KMS-11 (cell line): ENCODE measurements at regions not wholly inside any gene's neighbourhood (a gene's known extent, or its start where the extent isn't known, plus 50 kb on each side); places are given as distances from the start of the nearest gene placed in this dataset.

Experiments
- H2AFZ ChIP-seq: fragments of 200-600 bp; sonication (generic); 2 replicates; pipeline ENCODE4 v1.6.1; 2016; ENCODE audit warnings: antibody characterized with exemption, mixed run types, low read depth
- H3K27ac ChIP-seq: fragments of 200-600 bp; sonication (generic); 2 replicates; pipeline ENCODE4 v1.6.1; 2016; ENCODE audit warnings: mild to moderate bottlenecking, mixed run types
- H3K27me3 ChIP-seq: fragments of 200-600 bp; sonication (generic); 2 replicates; pipeline ENCODE4 v1.6.1; 2017; ENCODE audit warnings: mild to moderate bottlenecking, low read depth, mixed run types, moderate library complexity; ENCODE audit not compliant: insufficient read depth
- H3K36me3 ChIP-seq: fragments of 200-600 bp; sonication (generic); 2 replicates; pipeline ENCODE4 v1.6.1; 2017; ENCODE audit warnings: mild to moderate bottlenecking, mixed run types; ENCODE audit not compliant: insufficient read depth
- H3K4me1 ChIP-seq: fragments of 200-600 bp; sonication (generic); 2 replicates; pipeline ENCODE4 v1.6.1; 2016; ENCODE audit warnings: mild to moderate bottlenecking, low read depth, mixed run types; ENCODE audit not compliant: poor library complexity, severe bottlenecking
- H3K4me2 ChIP-seq: fragments of 200-600 bp; sonication (generic); 2 replicates; pipeline ENCODE4 v1.7.0; 2016; ENCODE audit warnings: mild to moderate bottlenecking, mixed run types
- H3K4me3 ChIP-seq: fragments of 200-600 bp; sonication (generic); IDR thresholded peaks from 2 replicates; pipeline ENCODE4 v1.6.1; 2017; ENCODE audit warnings: low read depth, low read length, mixed read lengths; ENCODE audit not compliant: insufficient read depth
- H3K79me2 ChIP-seq: fragments of 200-600 bp; sonication (generic); 2 replicates; pipeline ENCODE4 v1.6.1; 2016; ENCODE audit warnings: low read depth, mixed run types; ENCODE audit not compliant: insufficient read depth
- H3K9ac ChIP-seq: fragments of 200-600 bp; sonication (generic); 2 replicates; pipeline ENCODE4 v1.6.1; 2016; ENCODE audit warnings: mild to moderate bottlenecking, mixed run types
- H4K20me1 ChIP-seq: fragments of 200-600 bp; sonication (generic); 2 replicates; pipeline ENCODE4 v1.6.1; 2016; ENCODE audit warnings: mild to moderate bottlenecking, mixed run types; ENCODE audit not compliant: insufficient read depth
- CTCF ChIP-seq: fragments of 200-600 bp; sonication (generic); conservative IDR thresholded peaks from 2 replicates; pipeline ENCODE4 v1.6.1; 2017; ENCODE audit warnings: low read depth, mild to moderate bottlenecking, antibody characterized with exemption, low read length, moderate library complexity, mixed read lengths

DNA sequence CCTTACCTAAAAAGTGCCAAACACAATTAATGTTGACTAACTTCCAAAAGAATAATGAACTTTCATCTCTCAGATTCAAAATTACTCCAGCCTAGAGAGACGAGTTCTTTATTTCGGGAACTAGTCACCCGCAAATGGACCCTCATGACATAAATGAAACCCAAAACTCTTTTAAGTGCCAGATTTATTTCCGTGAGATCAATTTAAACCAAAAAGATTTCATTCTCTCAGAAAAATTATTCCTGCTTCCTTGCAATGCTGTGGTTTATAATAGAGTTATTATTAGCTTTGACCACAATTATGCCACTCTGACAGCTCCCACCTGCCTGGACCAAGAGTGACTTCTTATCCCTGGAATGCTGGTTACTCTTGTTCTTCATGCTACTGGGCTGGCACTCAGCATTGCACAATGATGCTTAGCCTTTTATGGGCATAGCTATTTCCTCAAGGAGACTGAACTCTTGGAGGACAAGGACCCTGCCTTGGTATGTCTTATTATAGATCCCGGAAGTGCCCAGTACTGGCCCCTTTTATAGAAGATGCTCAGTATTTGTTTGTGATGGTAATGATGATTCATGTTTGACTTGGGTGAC is 183.5 kb downstream of the SNX18 start:
- H4K20me1 ChIP-seq, result no peaks in the 10 kb centered on the region
- H3K4me3 ChIP-seq, result no peak overlapping the region
- H3K27ac ChIP-seq, result no peak overlapping the region
- no peak overlapping the region for H3K4me2 ChIP-seq
- H3K79me2 ChIP-seq, result no peaks in the 10 kb centered on the region
- no peaks in the 10 kb centered on the region for H3K27me3 ChIP-seq
- H3K36me3 ChIP-seq, result no peaks in the 10 kb centered on the region
- TF ChIP-seq CTCF, result no peak
- no peak overlapping the region for H3K9ac ChIP-seq
- no peaks in the 10 kb centered on the region for H3K4me1 ChIP-seq
- H2AFZ ChIP-seq, result no peak overlapping the region

DNA sequence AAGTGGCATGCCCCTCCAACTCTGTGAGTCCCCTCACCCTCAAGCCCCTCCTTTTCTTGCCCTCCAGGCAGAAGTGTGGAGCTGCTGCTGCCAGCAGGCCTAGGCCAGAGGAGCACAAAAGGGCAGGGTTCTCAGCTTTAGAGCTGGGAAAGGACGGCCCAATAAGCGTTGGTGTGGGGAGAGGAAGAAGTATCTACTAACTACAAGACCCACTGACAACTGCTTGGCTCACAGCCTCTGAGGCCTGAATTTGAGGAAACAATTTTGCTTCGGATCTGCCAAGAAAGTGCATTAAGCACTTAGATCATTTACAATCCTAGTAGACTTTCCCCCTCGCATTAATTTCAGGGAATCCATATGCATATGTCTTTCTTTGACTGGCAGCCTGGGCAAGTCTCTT is 179.4 kb downstream of the SNX18 start:
- Histone ChIP-seq H3K27me3 (no peaks in the 10 kb centered on the region), H3K27ac (no peak overlapping the region), H4K20me1 (no peaks in the 10 kb centered on the region), H3K79me2 (no peaks in the 10 kb centered on the region), H3K36me3 (no peaks in the 10 kb centered on the region), H3K4me1 (no peaks in the 10 kb centered on the region), H3K4me3 (no peak overlapping the region), H3K9ac (no peak overlapping the region), H2AFZ (no peak overlapping the region), H3K4me2 (no peak overlapping the region)
- no peak for TF ChIP-seq CTCF

DNA sequence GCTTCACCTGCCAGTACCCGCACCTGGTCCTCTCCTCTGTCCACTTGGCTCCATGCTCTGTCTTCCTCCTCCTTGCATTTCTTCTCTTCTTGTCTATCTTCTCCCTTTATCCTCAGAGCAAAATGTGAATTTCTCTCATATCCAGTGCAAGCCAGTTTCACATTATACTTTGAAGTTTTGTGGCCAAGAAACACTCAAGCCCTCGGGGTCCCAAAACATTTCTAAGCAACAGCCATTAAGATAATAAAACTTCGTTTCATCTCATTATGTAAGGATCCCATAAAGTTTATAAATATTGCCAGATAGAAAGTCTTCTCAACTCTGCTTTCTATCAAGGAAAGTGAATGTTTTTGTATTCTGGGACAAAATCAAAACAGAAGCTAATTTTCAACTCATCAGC is 178.8 kb downstream of the SNX18 start:
- Histone ChIP-seq H3K27me3 (no peaks in the 10 kb centered on the region), H3K4me3 (no peak overlapping the region)
- TF ChIP-seq CTCF, result no peak

DNA sequence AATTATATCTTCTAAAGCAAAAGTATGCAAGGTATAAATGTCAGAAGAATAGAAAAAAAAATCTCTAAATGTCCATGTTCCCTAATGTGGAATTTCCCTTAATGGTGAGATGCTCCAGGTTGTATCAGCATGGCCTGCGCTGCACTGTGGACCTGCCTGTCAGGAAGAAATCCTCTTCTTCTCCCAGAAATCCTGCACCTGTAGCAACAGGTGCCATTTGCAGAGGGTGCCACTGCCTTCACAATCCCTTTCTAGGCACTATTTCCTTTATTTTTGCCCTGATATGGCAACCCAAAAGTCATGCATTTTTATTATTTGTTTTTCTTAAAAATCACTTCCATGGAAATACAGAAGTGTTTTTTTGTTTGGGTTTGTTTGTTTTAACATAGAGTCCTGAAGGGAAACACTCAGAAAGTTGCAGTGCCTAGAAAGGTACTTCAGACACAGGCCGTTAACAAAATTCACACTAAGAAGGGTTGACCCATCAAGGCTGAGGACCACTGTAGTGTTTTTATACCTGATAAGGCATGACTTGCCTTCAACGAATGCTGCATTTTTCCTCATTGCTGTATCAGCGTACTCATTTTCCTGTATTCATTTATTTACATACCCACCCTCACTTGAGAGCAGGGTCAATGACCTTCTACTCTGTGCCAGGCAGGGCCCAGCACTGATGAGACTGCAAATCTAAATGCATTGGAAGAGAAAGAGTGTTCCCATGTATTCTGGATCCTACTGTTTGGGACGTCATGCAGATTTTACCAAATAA is 177.8 kb downstream of the SNX18 start:
- Histone ChIP-seq H3K27me3 (no peaks in the 10 kb centered on the region), H2AFZ (no peak overlapping the region), H3K4me3 (no peak overlapping the region), H3K9ac (no peak overlapping the region), H3K79me2 (no peaks in the 10 kb centered on the region), H3K4me1 (no peaks in the 10 kb centered on the region), H4K20me1 (no peaks in the 10 kb centered on the region), H3K36me3 (no peaks in the 10 kb centered on the region), H3K4me2 (no peak overlapping the region), H3K27ac (no peak overlapping the region)
- no peak for TF ChIP-seq CTCF

More for the DNA sequence above, 178.8 kb downstream of the SNX18 start:
- H3K4me1 ChIP-seq, result no peaks in the 10 kb centered on the region
- no peaks in the 10 kb centered on the region for H3K36me3 ChIP-seq
- H3K79me2 ChIP-seq, result no peaks in the 10 kb centered on the region
- no peak overlapping the region for H3K4me2 ChIP-seq
- no peaks in the 10 kb centered on the region for H4K20me1 ChIP-seq
- H2AFZ ChIP-seq, result no peak overlapping the region
- H3K9ac ChIP-seq, result no peak overlapping the region
- H3K27ac ChIP-seq, result no peak overlapping the region
